HG02588 (cell line): ENCODE measurements at regions not wholly inside any gene's neighbourhood (a gene's known extent, or its start where the extent isn't known, plus 50 kb on each side); places are given as distances from the start of the nearest gene placed in this dataset.

ENCODE experiments used
- ATAC-seq: cut with Tn5 transposase; IDR thresholded peaks from one replicate; pipeline ENCODE4 v1.9.1; 2021; ENCODE audit warnings: mild to moderate bottlenecking, moderate library complexity; ENCODE audit not compliant: unreplicated experiment

GRCh38 chr12:61652265-61652664, 607.9 kb upstream of the USP15 start:
- ATAC-seq = no peak

GRCh38 chr12:61654698-61655097, 605.5 kb upstream of the USP15 start:
- ATAC-seq = no peak

- no peak for ATAC-seq
Measured at GRCh38 chr12:61655241-61655640, 605.0 kb upstream of the USP15 start.

- ATAC-seq = no peak
Measured at GRCh38 chr12:61667676-61668075, 592.5 kb upstream of the USP15 start.

GRCh38 chr12:61676520-61676919, 583.7 kb upstream of the USP15 start:
- no peak for ATAC-seq

GRCh38 chr12:61687407-61687806, 572.8 kb upstream of the USP15 start:
- ATAC-seq = no peak

- no peak for ATAC-seq
Measured at GRCh38 chr12:61694214-61694613, 566.0 kb upstream of the USP15 start.

- ATAC-seq = no peak
Measured at GRCh38 chr12:61701471-61701870, 558.7 kb upstream of the USP15 start.

- no peak for ATAC-seq
Measured at GRCh38 chr12:61706783-61707182, 553.4 kb upstream of the USP15 start.

- no peak for ATAC-seq
Measured at GRCh38 chr12:61713121-61713520, 547.1 kb upstream of the USP15 start.

- no peak for ATAC-seq
Measured at GRCh38 chr12:61717986-61718385, 542.2 kb upstream of the USP15 start.

GRCh38 chr12:61739925-61740324, 520.3 kb upstream of the USP15 start:
- no peak for ATAC-seq

GRCh38 chr12:61750604-61751003, 509.6 kb upstream of the USP15 start:
- ATAC-seq = no peak

GRCh38 chr12:61754214-61754613, 506.0 kb upstream of the USP15 start:
- no peak for ATAC-seq

GRCh38 chr12:61757831-61758505, 502.2 kb upstream of the USP15 start:
- no peak for ATAC-seq

GRCh38 chr12:61758661-61759060, 501.5 kb upstream of the USP15 start:
- no peak for ATAC-seq

- no peak for ATAC-seq
Measured at GRCh38 chr12:61765926-61766325, 494.3 kb upstream of the USP15 start.

GRCh38 chr12:61780435-61780834, 479.8 kb upstream of the USP15 start:
- no peak for ATAC-seq

GRCh38 chr12:61781021-61781581, 479.1 kb upstream of the USP15 start:
- no peak for ATAC-seq

GRCh38 chr12:61796846-61797245, 463.4 kb upstream of the USP15 start:
- no peak for ATAC-seq

- no peak for ATAC-seq
Measured at GRCh38 chr12:61797266-61797665, 462.9 kb upstream of the USP15 start.

- ATAC-seq = no peak
Measured at GRCh38 chr12:61798778-61799177, 461.4 kb upstream of the USP15 start.

GRCh38 chr12:61804301-61804700, 455.9 kb upstream of the USP15 start:
- no peak for ATAC-seq
